ENCODE measurements at regions not wholly inside any gene's neighbourhood (a gene's known extent, or its start where the extent isn't known, plus 50 kb on each side); places are given as distances from the start of the nearest gene placed in this dataset.
"Not testable (repeated sequence)": the region's sequence is repeated elsewhere in the genome, so short reads cannot be mapped to it uniquely, and the experiment has no call there.

- DNase-seq = peak; percentile 1
Observed at GRCh38 chrX:25131055-25131454, 115.3 kb upstream of the ARX start.

DNA sequence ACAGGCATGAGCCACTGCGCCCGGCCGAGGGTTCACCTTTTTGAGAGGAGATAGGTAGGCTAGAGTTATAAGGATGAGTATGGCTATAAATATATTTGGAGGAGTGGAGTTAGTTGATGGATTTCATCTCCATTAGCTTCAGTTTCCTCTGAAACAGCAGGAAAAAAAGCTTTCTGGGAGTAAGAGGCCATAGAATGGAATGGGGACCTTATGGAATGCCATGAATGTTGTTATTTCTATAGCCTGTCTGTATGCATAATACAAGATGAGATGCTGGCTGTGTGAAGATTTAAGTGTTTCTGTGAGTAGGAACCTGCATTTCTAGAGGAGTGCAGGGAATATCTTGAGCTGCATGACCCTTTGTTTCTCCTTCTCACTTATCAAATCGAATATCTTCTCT, 114.9 kb upstream of the ARX start:
- no peak for DNase-seq

DNA sequence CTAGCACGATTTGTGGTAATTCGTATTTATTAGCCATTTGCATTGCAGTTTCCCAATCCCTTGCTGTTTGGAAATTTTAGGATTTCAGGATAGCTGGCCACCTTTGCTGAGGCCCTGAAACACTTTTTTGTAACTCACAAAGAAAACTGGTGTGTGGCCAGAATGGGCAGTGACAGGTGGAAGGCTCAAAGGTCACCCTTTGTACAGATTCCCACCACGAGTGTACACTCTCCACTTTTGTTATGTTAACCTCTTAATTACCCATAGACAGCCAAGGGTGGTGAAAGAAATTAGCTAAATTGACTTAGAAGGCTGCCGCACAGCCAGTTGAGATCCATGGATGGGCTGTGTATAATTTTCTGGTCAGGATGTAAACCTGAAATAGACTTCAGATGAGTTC, 109.7 kb upstream of the ARX start:
- DNase-seq = no peak

DNA sequence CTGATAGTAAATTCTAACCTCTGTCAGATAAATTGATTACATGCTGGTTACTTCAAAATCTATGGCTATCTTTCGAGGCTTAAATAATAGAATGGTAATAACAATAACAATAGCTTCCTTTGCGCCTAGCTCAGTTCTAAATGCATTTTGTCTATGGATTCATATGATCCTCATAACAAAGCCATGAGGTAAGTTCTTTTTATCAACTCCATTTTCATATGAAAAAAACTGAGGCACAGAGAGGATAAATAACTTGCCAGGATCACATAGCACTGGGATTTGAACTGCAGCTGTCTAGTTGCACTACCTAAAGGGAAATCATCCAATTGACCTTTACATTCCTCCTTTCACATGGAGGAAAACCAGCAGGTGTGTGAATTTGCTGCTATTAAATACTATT, 108.6 kb upstream of the ARX start:
- DNase-seq = no peak

GRCh38 chrX:25112156-25112555, 96.4 kb upstream of the ARX start:
- DNase-seq = no peak

GRCh38 chrX:25108481-25108880, 92.7 kb upstream of the ARX start:
- DNase-seq = no peak

GRCh38 chrX:25105221-25105620, 89.5 kb upstream of the ARX start:
- no peak for DNase-seq

DNA sequence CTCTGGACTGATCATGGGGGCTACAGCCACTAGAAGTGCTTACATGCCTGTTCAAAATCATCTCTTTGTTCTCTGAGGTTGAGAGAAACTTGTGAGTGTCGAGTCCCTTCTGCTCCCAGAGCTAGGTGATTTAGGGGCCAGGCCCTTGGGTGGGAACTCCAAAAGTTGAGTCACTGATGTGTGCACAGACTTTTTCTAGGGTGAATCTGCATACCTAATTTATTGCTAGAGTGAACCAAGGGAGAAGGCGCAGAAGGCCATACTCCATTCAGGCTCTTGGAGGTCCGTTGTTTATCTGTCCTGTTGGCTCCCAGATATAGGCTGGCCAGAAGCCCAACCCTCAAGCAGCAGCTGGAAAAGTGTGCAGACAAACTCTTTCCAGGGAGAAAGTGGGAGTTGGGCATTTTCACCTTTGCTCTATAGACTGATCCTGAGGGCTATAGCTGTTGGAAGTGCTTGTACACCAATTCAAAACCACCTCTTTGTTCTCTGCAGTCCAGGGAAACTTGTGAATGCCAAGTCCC, 80.8 kb upstream of the ARX start:
- no peak for DNase-seq

GRCh38 chrX:25091152-25091551, 75.4 kb upstream of the ARX start:
- not testable (repeated sequence) for DNase-seq

GRCh38 chrX:25084446-25084845, 68.7 kb upstream of the ARX start:
- no peak for DNase-seq

- DNase-seq = no peak
Observed at GRCh38 chrX:25083661-25084060, 67.9 kb upstream of the ARX start.

- no peak for DNase-seq
Observed at GRCh38 chrX:25079020-25079419, 63.3 kb upstream of the ARX start.

GRCh38 chrX:25076941-25077500, 61.3 kb upstream of the ARX start:
- DNase-seq = no peak

DNA sequence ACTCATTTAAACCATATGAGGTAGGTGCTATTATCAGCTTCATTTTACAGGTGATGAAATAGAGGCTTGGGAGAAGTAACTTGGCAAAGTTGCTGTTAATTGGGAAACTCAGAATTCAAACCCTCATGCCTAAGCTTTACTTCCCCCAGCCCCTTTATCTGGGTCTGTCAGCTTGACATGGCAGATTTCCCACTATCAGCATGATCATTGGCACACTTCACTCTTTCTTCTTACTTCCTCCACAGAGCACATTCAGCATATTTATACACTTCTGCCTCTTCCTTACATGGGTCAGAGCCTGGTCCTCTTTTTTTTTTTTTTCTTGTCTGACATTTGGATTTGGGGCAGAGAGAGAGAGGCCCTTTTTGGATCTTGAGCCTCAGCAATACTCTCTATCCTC, 56.5 kb upstream of the ARX start:
- DNase-seq = no peak

GRCh38 chrX:25070038-25070437, 54.3 kb upstream of the ARX start:
- no peak for DNase-seq

GRCh38 chrX:25069209-25069608, 53.4 kb upstream of the ARX start:
- DNase-seq = no peak

- no peak for DNase-seq
Observed at GRCh38 chrX:25068340-25068739, 52.6 kb upstream of the ARX start.

GRCh38 chrX:25067271-25068172, 51.8 kb upstream of the ARX start:
- DNase-seq = no peak

GRCh38 chrX:25066131-25066530, 50.4 kb upstream of the ARX start:
- no peak for DNase-seq

Measured in NCI-H82 (cell line).